MM.1S (cell line): ENCODE measurements at regions not wholly inside any gene's neighbourhood (a gene's known extent, or its start where the extent isn't known, plus 50 kb on each side); places are given as distances from the start of the nearest gene placed in this dataset.

Experiments used
- DNase-seq: peaks from one replicate; pipeline ENCODE4 v3.0.0-alpha.2; 2015
- H2AFZ ChIP-seq: fragments of 300-600 bp; sonication (generic); 2 replicates; pipeline ENCODE4 v1.6.0; 2016; ENCODE audit warnings: antibody characterized with exemption, low read length
- H3F3A ChIP-seq: fragments of 300-600 bp; sonication (generic); 2 replicates; pipeline ENCODE4 v1.6.1; 2016; ENCODE audit warnings: mild to moderate bottlenecking, antibody characterized with exemption, low read length, moderate library complexity, mixed read lengths; ENCODE audit not compliant: insufficient read depth
- H3K27ac ChIP-seq: fragments of 300-600 bp; sonication (generic); 2 replicates; pipeline ENCODE4 v1.5.1; 2016; ENCODE audit warnings: mild to moderate bottlenecking, low read length
- H3K27me3 ChIP-seq: fragments of 300-600 bp; sonication (generic); replicated peaks from 2 replicates; pipeline ENCODE4 v1.6.0; 2016; ENCODE audit warnings: low read length; ENCODE audit not compliant: insufficient read depth
- H3K36me3 ChIP-seq: fragments of 300-600 bp; sonication (generic); replicated peaks from 2 replicates; pipeline ENCODE4 v1.6.1; 2016; ENCODE audit warnings: mild to moderate bottlenecking, low read length, mixed read lengths; ENCODE audit not compliant: insufficient read depth
- H3K4me1 ChIP-seq: fragments of 300-600 bp; sonication (generic); 2 replicates; pipeline ENCODE4 v1.6.1; 2016; ENCODE audit warnings: low read length, mixed read lengths
- H3K4me2 ChIP-seq: fragments of 300-600 bp; sonication (generic); 2 replicates; pipeline ENCODE4 v1.6.0; 2016; ENCODE audit warnings: low read depth, low read length
- H3K4me3 ChIP-seq: fragments of 300-600 bp; sonication (generic); 2 replicates; pipeline ENCODE4 v1.5.1; 2016; ENCODE audit warnings: low read length, mixed read lengths
- H3K79me2 ChIP-seq: fragments of 300-600 bp; sonication (generic); 2 replicates; pipeline ENCODE4 v1.6.1; 2016; ENCODE audit warnings: mixed run types, low read length, mixed read lengths
- H3K9ac ChIP-seq: fragments of 300-600 bp; sonication (generic); 2 replicates; pipeline ENCODE4 v1.6.1; 2016; ENCODE audit warnings: low read length, mixed read lengths
- H3K9me2 ChIP-seq: fragments of 300-600 bp; sonication (generic); replicated peaks from 2 replicates; pipeline ENCODE4 v1.6.1; 2016; ENCODE audit warnings: mild to moderate bottlenecking, low read length, mixed read lengths; ENCODE audit not compliant: insufficient read depth
- H3K9me3 ChIP-seq: fragments of 300-600 bp; sonication (generic); replicated peaks from 2 replicates; pipeline ENCODE4 v1.6.1; 2016; ENCODE audit warnings: mild to moderate bottlenecking, low read length, mixed read lengths; ENCODE audit not compliant: insufficient read depth
- H4K20me1 ChIP-seq: fragments of 300-600 bp; sonication (generic); 2 replicates; pipeline ENCODE4 v1.6.1; 2016; ENCODE audit warnings: mild to moderate bottlenecking, low read length, moderate library complexity, mixed read lengths; ENCODE audit not compliant: insufficient read depth
- CTCF ChIP-seq: fragments of 300-600 bp; sonication (generic); IDR thresholded peaks from 2 replicates; pipeline ENCODE4 v1.5.1; 2016; ENCODE audit warnings: antibody characterized with exemption, low read length, mixed read lengths
- EZH2 ChIP-seq: fragments of 300-600 bp; sonication (generic); optimal IDR thresholded peaks from 2 replicates; pipeline ENCODE3; 2017; ENCODE audit warnings: low read depth, mild to moderate bottlenecking, antibody characterized with exemption, low read length, mixed read lengths
- EZH2phosphoT487 ChIP-seq: fragments of 300-600 bp; sonication (generic); IDR thresholded peaks from 2 replicates; pipeline ENCODE4 v1.6.1; 2018; ENCODE audit warnings: antibody characterized with exemption, low read length

DNA sequence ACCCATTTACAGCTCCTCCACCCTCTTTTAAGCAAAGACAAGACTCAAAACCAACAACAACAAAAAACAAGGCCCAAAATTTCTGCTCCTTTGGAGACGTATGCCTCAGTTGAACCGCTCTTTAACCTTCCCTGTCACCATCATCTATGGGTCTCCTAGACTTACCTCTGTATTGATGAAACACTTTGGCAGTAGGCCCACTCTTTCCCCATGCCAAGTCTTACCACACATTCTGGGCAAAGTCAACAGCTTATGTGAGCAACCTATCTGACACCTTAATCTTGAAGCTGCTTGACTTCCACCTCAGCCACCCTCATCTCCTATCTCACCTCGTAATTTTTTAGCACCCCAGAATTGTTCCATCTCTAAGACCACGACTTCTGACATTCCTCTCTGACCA is 99.7 kb upstream of the CXorf66 start:
- H3K4me2 ChIP-seq = no peak overlapping the region
- no peak overlapping the region for H2AFZ ChIP-seq
- H3K36me3 ChIP-seq = no peaks in the 10 kb centered on the region
- H3K79me2 ChIP-seq = no peaks in the 10 kb centered on the region
- no peak overlapping the region for H3K4me3 ChIP-seq
- no peaks in the 10 kb centered on the region for H3K9me2 ChIP-seq
- H3K27ac ChIP-seq = no peak overlapping the region
- H3K9me3 ChIP-seq = no peaks in the 10 kb centered on the region
- no peak overlapping the region for H3K9ac ChIP-seq
- no peak for DNase-seq
- no peak for TF ChIP-seq CTCF
- TF ChIP-seq EZH2phosphoT487 = no peak
- H3K27me3 ChIP-seq = no peaks in the 10 kb centered on the region
- no peaks in the 10 kb centered on the region for H4K20me1 ChIP-seq
- H3F3A ChIP-seq = no peaks in the 10 kb centered on the region
- H3K4me1 ChIP-seq = no peaks in the 10 kb centered on the region

DNA sequence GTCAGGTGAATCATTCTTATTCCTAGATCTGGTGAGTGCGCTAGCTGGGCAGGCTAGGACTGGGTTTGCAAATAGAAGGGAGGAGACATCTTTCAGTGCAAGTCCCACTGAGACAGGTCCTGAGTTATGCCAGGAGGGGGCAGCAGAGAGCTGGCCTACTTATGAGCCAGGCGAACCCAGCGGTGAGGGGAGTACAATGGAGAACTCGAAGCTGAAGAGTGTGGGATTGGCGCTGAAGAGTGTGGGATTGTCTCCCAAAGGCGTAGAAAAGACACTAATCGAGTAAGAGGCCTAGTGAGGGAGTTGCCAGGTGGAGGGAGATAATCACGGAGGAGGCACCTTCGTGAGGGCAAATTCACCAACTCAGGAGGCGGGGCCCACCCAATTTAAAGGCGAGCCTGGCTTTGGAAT is 91.7 kb upstream of the CXorf66 start:
- Histone ChIP-seq H3F3A (no peaks in the 10 kb centered on the region), H3K9me3 (no peaks in the 10 kb centered on the region), H3K27ac (no peak overlapping the region), H3K4me2 (peak overlapping the region; percentile 39; the same call in 1 of the 2 replicates), H3K27me3 (no peaks in the 10 kb centered on the region), H3K36me3 (no peaks in the 10 kb centered on the region), H3K4me1 (no peaks in the 10 kb centered on the region), H2AFZ (peak overlapping the region; percentile 47), H3K79me2 (no peaks in the 10 kb centered on the region), H3K9me2 (no peaks in the 10 kb centered on the region), H3K9ac (no peak overlapping the region), H3K4me3 (no peak overlapping the region), H4K20me1 (no peaks in the 10 kb centered on the region)
- peak; percentile 76 for DNase-seq
- peak; percentile 88 for TF ChIP-seq CTCF
- no peak for TF ChIP-seq EZH2

DNA sequence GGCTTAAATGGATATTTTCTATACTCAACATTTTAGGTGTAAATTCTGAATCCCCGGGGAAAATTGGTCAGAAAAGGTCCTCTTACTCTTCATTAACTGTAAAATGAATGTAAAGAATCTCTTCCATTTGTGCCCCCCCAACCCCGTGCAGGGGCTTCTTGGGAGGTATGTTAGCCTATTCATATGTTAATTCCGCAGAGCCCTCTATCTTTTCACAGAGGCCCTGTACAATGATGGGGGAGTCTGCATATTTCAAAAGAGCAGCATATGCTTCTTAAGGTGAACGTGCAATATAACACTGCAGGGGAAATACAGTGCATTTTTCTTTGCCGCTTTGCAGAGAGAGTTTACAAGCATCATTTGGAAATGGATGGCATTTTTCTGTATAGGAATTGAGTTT is 88.5 kb upstream of the CXorf66 start:
- Histone ChIP-seq H3K27ac (no peak overlapping the region), H3K36me3 (no peaks in the 10 kb centered on the region), H3K9me3 (no peaks in the 10 kb centered on the region), H3K9me2 (no peaks in the 10 kb centered on the region), H3K4me2 (no peak overlapping the region), H3F3A (no peaks in the 10 kb centered on the region), H4K20me1 (no peaks in the 10 kb centered on the region), H3K27me3 (no peaks in the 10 kb centered on the region), H3K79me2 (no peaks in the 10 kb centered on the region), H3K4me3 (no peak overlapping the region), H3K9ac (no peak overlapping the region), H3K4me1 (no peaks in the 10 kb centered on the region), H2AFZ (no peak overlapping the region)
- DNase-seq = no peak
- TF ChIP-seq EZH2 (no peak), CTCF (no peak), EZH2phosphoT487 (no peak)

DNA sequence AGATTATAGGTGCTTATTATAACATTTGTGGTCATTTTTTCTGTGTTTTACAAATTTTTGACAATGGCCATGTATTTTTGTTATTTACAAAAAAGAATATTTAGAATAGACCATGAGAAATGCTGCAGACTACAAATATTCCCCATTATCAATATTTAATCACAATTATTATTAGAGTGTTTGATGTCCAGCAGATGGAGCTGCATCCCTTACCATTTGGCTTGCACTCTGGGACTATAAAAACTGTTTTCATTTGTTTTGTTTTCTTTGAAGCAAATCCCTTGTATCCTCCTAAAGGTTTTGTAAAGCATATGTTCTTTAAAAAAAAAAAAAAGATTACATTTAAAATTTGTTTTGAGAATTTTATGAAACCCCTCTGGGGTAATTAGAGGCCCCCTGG is 85.6 kb upstream of the CXorf66 start:
- Histone ChIP-seq H3K4me3 (no peak overlapping the region), H2AFZ (no peak overlapping the region), H3K27ac (no peak overlapping the region), H3K4me1 (no peaks in the 10 kb centered on the region), H3K36me3 (no peaks in the 10 kb centered on the region), H3K9me2 (no peaks in the 10 kb centered on the region), H4K20me1 (no peaks in the 10 kb centered on the region), H3K79me2 (no peaks in the 10 kb centered on the region), H3K9ac (no peak overlapping the region), H3K9me3 (no peaks in the 10 kb centered on the region), H3K27me3 (no peaks in the 10 kb centered on the region), H3K4me2 (no peak overlapping the region), H3F3A (no peaks in the 10 kb centered on the region)
- DNase-seq = peak; percentile 12
- no peak for TF ChIP-seq EZH2
- no peak for TF ChIP-seq EZH2phosphoT487
- TF ChIP-seq CTCF = peak; percentile 19; the same call in 1 of the 2 replicates
